ENCODE measurements at regions not wholly inside any gene's neighbourhood (a gene's known extent, or its start where the extent isn't known, plus 50 kb on each side); places are given as distances from the start of the nearest gene placed in this dataset.

- no peaks in the 10 kb centered on the region for H3K27me3 Mint-ChIP-seq (ENCODE audit: low read depth)
- H3K4me3 Mint-ChIP-seq = no peak overlapping the region
- no peak for DNase-seq (ENCODE audit: low spot score)
- H3K9me3 Mint-ChIP-seq = peaks cover 9% of the 10 kb centered on the region
- H3K27ac Mint-ChIP-seq = no peak overlapping the region
- no peaks in the 10 kb centered on the region for H3K36me3 Mint-ChIP-seq (ENCODE audit: low read depth)
- H3K4me1 Mint-ChIP-seq (ENCODE audit: low read depth) = no peaks in the 10 kb centered on the region
Measured at GRCh38 chr5:165521816-165522610, 2016.6 kb downstream of the MAT2B start.

DNA sequence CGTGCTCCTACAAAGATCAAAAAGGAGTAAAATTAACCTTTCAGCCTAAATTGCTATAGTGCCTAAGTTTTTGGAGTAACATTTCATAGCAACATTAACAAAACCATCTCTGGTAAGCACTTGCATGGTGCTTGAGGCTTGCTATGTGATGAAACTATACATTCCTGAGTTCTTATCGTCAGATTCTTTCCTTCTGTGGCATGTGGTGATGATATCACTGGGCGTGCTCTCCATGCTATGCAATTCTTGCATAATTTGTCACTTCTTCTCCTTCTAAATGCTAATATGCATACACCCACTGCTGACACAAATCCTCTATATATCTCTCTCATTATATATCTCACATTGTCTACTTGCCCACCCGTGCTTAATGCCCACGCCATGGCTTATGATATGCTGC, 2019.9 kb downstream of the MAT2B start:
- Mint-ChIP-seq H3K36me3 (ENCODE audit: low read depth) (no peaks in the 10 kb centered on the region), H3K27me3 (ENCODE audit: low read depth) (no peaks in the 10 kb centered on the region), H3K27ac (no peak overlapping the region), H3K9me3 (peaks cover 32% of the 10 kb centered on the region), H3K4me1 (ENCODE audit: low read depth) (no peaks in the 10 kb centered on the region), H3K4me3 (no peak overlapping the region)
- no peak for DNase-seq (ENCODE audit: low spot score)

- Mint-ChIP-seq H3K36me3 (ENCODE audit: low read depth) (no peaks in the 10 kb centered on the region), H3K9me3 (peaks cover 34% of the 10 kb centered on the region), H3K27me3 (ENCODE audit: low read depth) (no peaks in the 10 kb centered on the region), H3K27ac (no peak overlapping the region), H3K4me1 (ENCODE audit: low read depth) (no peaks in the 10 kb centered on the region), H3K4me3 (no peak overlapping the region)
- no peak for DNase-seq (ENCODE audit: low spot score)
Measured at GRCh38 chr5:165526357-165526756, 2020.9 kb downstream of the MAT2B start.

GRCh38 chr5:165527577-165527976, 2022.2 kb downstream of the MAT2B start:
- Mint-ChIP-seq H3K36me3 (ENCODE audit: low read depth) (no peaks in the 10 kb centered on the region), H3K4me3 (no peak overlapping the region), H3K27me3 (ENCODE audit: low read depth) (no peaks in the 10 kb centered on the region), H3K9me3 (peaks cover 34% of the 10 kb centered on the region), H3K4me1 (ENCODE audit: low read depth) (no peaks in the 10 kb centered on the region), H3K27ac (no peak overlapping the region)
- DNase-seq (ENCODE audit: low spot score) = no peak

DNA sequence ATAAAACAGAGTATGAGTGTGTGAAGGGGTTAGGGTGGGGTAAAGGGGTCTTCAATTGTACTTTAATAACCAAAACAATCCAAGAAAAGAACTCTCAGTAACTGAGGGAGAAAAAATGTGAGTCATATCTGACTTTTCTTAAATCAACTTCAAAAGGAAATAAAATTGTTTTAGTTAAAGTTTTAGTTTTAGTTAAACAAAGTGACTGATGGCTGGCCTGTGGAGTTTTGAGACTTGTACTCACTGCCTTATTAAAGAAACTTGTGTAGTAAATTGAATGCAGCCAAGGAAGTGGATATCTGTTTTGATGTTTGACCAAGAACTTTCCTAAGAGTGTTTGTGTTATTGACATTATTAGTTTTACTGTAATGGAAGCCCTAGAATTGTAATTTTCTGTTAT, 2032.6 kb downstream of the MAT2B start:
- peaks cover 3% of the 10 kb centered on the region for H3K9me3 Mint-ChIP-seq
- no peak overlapping the region for H3K27ac Mint-ChIP-seq
- H3K36me3 Mint-ChIP-seq (ENCODE audit: low read depth) = no peaks in the 10 kb centered on the region
- H3K27me3 Mint-ChIP-seq (ENCODE audit: low read depth) = no peaks in the 10 kb centered on the region
- DNase-seq (ENCODE audit: low spot score) = no peak
- H3K4me3 Mint-ChIP-seq = no peak overlapping the region
- H3K4me1 Mint-ChIP-seq (ENCODE audit: low read depth) = no peaks in the 10 kb centered on the region

GRCh38 chr5:165559645-165560044, 2054.2 kb downstream of the MAT2B start:
- Mint-ChIP-seq H3K27me3 (ENCODE audit: low read depth) (no peaks in the 10 kb centered on the region), H3K4me3 (no peak overlapping the region), H3K27ac (no peak overlapping the region), H3K9me3 (peaks cover 15% of the 10 kb centered on the region), H3K36me3 (ENCODE audit: low read depth) (no peaks in the 10 kb centered on the region), H3K4me1 (ENCODE audit: low read depth) (no peaks in the 10 kb centered on the region)
- DNase-seq (ENCODE audit: low spot score) = no peak

DNA sequence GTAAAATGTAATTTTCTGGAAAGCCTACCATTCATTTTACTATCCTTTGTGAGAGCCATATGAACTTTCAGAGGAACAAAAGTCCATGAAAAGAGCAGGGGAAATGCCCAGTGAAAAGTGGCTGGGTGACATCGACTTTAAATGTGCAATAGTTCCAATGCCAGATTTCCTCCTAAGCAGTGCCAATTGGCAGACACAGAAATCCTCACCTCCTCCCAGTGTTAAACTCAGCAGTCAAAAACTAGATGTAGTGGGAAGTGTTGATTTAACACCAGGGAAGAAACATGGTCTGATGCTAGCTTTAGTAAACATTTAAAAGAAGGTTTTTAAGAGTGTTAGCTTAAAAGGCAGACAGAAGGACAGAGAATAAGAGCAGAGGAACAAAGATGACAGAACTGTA, 2055.2 kb downstream of the MAT2B start:
- H3K4me3 Mint-ChIP-seq = no peak overlapping the region
- H3K9me3 Mint-ChIP-seq = peaks cover 16% of the 10 kb centered on the region
- no peak overlapping the region for H3K27ac Mint-ChIP-seq
- H3K36me3 Mint-ChIP-seq (ENCODE audit: low read depth) = no peaks in the 10 kb centered on the region
- H3K4me1 Mint-ChIP-seq (ENCODE audit: low read depth) = no peaks in the 10 kb centered on the region
- H3K27me3 Mint-ChIP-seq (ENCODE audit: low read depth) = no peaks in the 10 kb centered on the region
- no peak for DNase-seq (ENCODE audit: low spot score)

DNA sequence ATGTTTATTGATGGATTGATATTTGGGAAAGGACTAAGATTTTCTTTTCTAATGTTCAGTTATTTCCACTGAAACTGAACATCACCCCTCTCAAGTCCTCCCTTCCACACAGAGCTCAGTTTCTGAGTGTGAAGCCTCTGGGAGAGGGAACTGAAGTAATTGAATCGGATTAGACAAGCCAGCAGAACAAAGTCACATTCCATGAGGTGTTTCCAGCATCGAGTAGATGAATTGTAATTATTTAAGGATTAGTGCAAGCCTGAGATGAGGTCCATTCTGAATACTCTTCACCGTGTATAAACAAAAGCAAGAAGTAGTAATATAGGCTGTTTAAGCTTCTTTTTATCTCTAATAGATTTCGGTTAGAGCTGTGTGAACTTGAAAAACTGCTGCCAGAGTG, 2060.5 kb downstream of the MAT2B start:
- no peaks in the 10 kb centered on the region for H3K27me3 Mint-ChIP-seq (ENCODE audit: low read depth)
- DNase-seq (ENCODE audit: low spot score) = no peak
- H3K27ac Mint-ChIP-seq = no peak overlapping the region
- H3K4me3 Mint-ChIP-seq = no peak overlapping the region
- H3K36me3 Mint-ChIP-seq (ENCODE audit: low read depth) = no peaks in the 10 kb centered on the region
- peaks cover 23% of the 10 kb centered on the region for H3K9me3 Mint-ChIP-seq
- H3K4me1 Mint-ChIP-seq (ENCODE audit: low read depth) = no peaks in the 10 kb centered on the region

DNA sequence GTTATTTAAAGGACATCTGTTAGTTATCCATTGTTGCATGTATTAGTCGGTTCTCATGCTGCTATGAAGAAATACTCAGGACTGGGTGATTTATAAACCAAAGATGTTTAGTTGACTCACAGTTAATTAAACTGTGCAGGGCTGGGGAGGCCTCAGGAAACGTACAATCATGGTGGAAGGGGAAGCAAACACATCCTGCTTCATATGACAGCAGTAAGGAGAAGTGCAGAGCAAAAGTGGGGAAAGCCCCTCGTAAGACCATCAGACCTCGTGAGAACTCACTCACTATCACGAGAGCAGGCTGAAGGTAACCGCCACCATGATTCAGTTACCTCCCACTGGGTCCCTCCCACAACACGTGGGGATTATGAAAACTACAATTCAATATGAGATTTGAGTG, 2064.1 kb downstream of the MAT2B start:
- Mint-ChIP-seq H3K9me3 (peaks cover 34% of the 10 kb centered on the region), H3K27me3 (ENCODE audit: low read depth) (no peaks in the 10 kb centered on the region), H3K27ac (no peak overlapping the region), H3K4me3 (no peak overlapping the region), H3K36me3 (ENCODE audit: low read depth) (no peaks in the 10 kb centered on the region), H3K4me1 (ENCODE audit: low read depth) (no peaks in the 10 kb centered on the region)
- DNase-seq (ENCODE audit: low spot score) = no peak

GRCh38 chr5:165573445-165573844, 2068.0 kb downstream of the MAT2B start:
- H3K9me3 Mint-ChIP-seq = peaks cover 30% of the 10 kb centered on the region
- H3K27ac Mint-ChIP-seq = no peak overlapping the region
- no peaks in the 10 kb centered on the region for H3K4me1 Mint-ChIP-seq (ENCODE audit: low read depth)
- H3K27me3 Mint-ChIP-seq (ENCODE audit: low read depth) = no peaks in the 10 kb centered on the region
- H3K4me3 Mint-ChIP-seq = no peak overlapping the region
- H3K36me3 Mint-ChIP-seq (ENCODE audit: low read depth) = no peaks in the 10 kb centered on the region
- DNase-seq (ENCODE audit: low spot score) = no peak

DNA sequence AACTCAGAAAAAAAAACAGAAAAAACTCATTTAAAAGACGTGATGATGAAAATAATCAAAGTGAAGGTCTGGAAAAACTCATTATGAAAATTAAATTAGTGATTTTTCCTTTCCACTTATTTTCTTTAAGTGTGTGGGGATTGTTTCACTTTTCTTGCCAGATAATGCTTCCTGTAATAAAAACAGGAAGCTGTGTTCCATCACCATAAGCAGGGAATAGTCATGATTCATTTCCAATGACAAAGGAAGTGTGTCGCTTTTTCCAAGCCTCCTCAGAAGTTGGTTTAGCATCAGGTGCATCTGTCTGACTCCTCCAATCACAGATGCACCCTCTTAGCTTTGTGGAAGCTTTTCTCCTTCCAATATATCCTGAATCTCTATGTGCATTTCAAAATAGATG, 2068.7 kb downstream of the MAT2B start:
- H3K27ac Mint-ChIP-seq = no peak overlapping the region
- H3K36me3 Mint-ChIP-seq (ENCODE audit: low read depth) = no peaks in the 10 kb centered on the region
- H3K9me3 Mint-ChIP-seq = peaks cover 26% of the 10 kb centered on the region
- H3K27me3 Mint-ChIP-seq (ENCODE audit: low read depth) = no peaks in the 10 kb centered on the region
- no peaks in the 10 kb centered on the region for H3K4me1 Mint-ChIP-seq (ENCODE audit: low read depth)
- H3K4me3 Mint-ChIP-seq = no peak overlapping the region
- DNase-seq (ENCODE audit: low spot score) = no peak

DNA sequence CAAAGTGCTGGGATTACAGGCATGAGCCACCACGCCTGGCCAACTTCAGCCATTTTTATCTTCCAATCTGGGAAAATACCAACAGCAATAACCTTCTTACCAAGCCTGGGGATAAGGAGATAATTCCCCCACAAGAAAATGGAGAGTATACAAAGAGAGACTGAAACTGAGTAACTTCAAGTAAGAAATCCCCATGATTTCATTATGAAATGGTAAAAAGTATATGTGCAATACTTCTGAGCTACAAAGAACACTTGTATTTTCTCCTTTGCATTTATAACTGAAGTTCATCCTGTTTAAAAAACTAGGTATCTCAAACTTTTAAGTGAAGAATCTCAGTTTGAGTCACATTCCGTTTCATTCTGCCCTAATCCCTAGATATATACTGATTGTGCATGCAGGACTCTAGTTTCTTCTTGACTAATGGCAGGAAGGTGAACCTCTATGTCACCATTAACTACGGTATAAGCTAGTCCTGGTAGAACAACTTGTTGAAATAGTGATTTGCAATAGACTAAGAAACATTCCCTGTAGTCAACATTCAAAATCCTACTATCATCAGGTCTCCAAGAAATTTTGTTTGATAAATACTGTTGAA, 2071.4 kb downstream of the MAT2B start:
- Mint-ChIP-seq H3K4me1 (ENCODE audit: low read depth) (no peaks in the 10 kb centered on the region), H3K9me3 (peaks cover 15% of the 10 kb centered on the region), H3K27me3 (ENCODE audit: low read depth) (no peaks in the 10 kb centered on the region), H3K4me3 (no peak overlapping the region), H3K36me3 (ENCODE audit: low read depth) (no peaks in the 10 kb centered on the region), H3K27ac (no peak overlapping the region)
- no peak for DNase-seq (ENCODE audit: low spot score)

GRCh38 chr5:165579911-165580310, 2074.5 kb downstream of the MAT2B start:
- H3K9me3 Mint-ChIP-seq = peaks cover 11% of the 10 kb centered on the region
- H3K4me1 Mint-ChIP-seq (ENCODE audit: low read depth) = no peaks in the 10 kb centered on the region
- no peak for DNase-seq (ENCODE audit: low spot score)
- H3K4me3 Mint-ChIP-seq = no peak overlapping the region
- no peak overlapping the region for H3K27ac Mint-ChIP-seq
- no peaks in the 10 kb centered on the region for H3K36me3 Mint-ChIP-seq (ENCODE audit: low read depth)
- no peaks in the 10 kb centered on the region for H3K27me3 Mint-ChIP-seq (ENCODE audit: low read depth)

GRCh38 chr5:165594693-165595092, 2089.3 kb downstream of the MAT2B start:
- Mint-ChIP-seq H3K27me3 (ENCODE audit: low read depth) (no peaks in the 10 kb centered on the region), H3K36me3 (ENCODE audit: low read depth) (no peaks in the 10 kb centered on the region), H3K4me3 (no peak overlapping the region), H3K9me3 (peaks cover 21% of the 10 kb centered on the region), H3K4me1 (ENCODE audit: low read depth) (no peaks in the 10 kb centered on the region), H3K27ac (no peak overlapping the region)
- DNase-seq (ENCODE audit: low spot score) = no peak

DNA sequence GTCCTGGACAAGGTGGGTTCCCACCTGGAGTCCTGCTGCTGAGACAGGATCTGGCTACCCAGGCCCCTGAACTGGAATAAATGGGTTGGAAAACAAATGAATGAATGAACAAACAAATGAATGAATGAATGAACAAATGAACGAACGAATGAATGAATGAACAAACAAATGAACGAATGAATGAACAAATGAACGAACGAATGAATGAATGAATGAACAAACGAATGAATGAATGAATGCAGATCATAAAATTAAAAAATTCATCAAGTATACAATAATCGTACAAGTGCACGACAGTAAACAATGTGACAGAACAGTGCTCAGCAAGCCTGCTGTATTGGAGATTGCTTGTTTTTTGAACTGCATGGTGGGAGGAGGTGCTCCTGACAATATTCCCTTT, 2097.1 kb downstream of the MAT2B start:
- no peaks in the 10 kb centered on the region for H3K36me3 Mint-ChIP-seq (ENCODE audit: low read depth)
- H3K27ac Mint-ChIP-seq = no peak overlapping the region
- peaks cover 28% of the 10 kb centered on the region for H3K9me3 Mint-ChIP-seq
- no peak for DNase-seq (ENCODE audit: low spot score)
- no peaks in the 10 kb centered on the region for H3K4me1 Mint-ChIP-seq (ENCODE audit: low read depth)
- no peaks in the 10 kb centered on the region for H3K27me3 Mint-ChIP-seq (ENCODE audit: low read depth)
- H3K4me3 Mint-ChIP-seq = no peak overlapping the region
